Astrocyte of the spinal cord (primary cell): ENCODE measurements at regions not wholly inside any gene's neighbourhood (a gene's known extent, or its start where the extent isn't known, plus 50 kb on each side); places are given as distances from the start of the nearest gene placed in this dataset.

ENCODE experiments used
- DNase-seq: peaks from one replicate; pipeline ENCODE4 v3.0.0; 2011; ENCODE audit warnings: low read depth, low spot score
- H3K4me3 ChIP-seq: 2 replicates; pipeline ENCODE4 v1.5.1; 2011; ENCODE audit warnings: low read depth, mild to moderate bottlenecking, low read length, moderate library complexity
- in situ Hi-C: cut with HindIII; loops from 2 replicates; pipeline ENCODE4 v1.10.0; 2017; ENCODE audit warnings: low sequenced_read_pairs
- TF ChIP-seq, protein P1 (sequence below): IDR thresholded peaks from 2 replicates; pipeline ENCODE4 v1.5.1; 2012; ENCODE audit warnings: low read depth, mild to moderate bottlenecking, low read length, inconsistent platforms

GRCh38 chr6:164528539-164528938, 780.9 kb downstream of the C6orf118 start:
- H3K4me3 ChIP-seq = no peak overlapping the region
- TF ChIP-seq, protein P1, sequence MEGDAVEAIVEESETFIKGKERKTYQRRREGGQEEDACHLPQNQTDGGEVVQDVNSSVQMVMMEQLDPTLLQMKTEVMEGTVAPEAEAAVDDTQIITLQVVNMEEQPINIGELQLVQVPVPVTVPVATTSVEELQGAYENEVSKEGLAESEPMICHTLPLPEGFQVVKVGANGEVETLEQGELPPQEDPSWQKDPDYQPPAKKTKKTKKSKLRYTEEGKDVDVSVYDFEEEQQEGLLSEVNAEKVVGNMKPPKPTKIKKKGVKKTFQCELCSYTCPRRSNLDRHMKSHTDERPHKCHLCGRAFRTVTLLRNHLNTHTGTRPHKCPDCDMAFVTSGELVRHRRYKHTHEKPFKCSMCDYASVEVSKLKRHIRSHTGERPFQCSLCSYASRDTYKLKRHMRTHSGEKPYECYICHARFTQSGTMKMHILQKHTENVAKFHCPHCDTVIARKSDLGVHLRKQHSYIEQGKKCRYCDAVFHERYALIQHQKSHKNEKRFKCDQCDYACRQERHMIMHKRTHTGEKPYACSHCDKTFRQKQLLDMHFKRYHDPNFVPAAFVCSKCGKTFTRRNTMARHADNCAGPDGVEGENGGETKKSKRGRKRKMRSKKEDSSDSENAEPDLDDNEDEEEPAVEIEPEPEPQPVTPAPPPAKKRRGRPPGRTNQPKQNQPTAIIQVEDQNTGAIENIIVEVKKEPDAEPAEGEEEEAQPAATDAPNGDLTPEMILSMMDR = no peak
- DNase-seq = no peak
- in situ Hi-C loops = no loop called here

- in situ Hi-C loops = no loop called here
- DNase-seq = no peak
- TF ChIP-seq, protein P1 = no peak
- no peak overlapping the region for H3K4me3 ChIP-seq
Measured at GRCh38 chr6:164523087-164523654, 786.2 kb downstream of the C6orf118 start.

GRCh38 chr6:164520916-164521315, 788.5 kb downstream of the C6orf118 start:
- in situ Hi-C loops = no loop called here
- H3K4me3 ChIP-seq = no peak overlapping the region
- DNase-seq = no peak
- TF ChIP-seq, protein P1 = no peak

- in situ Hi-C loops = no loop called here
- DNase-seq = no peak
- TF ChIP-seq, protein P1 = no peak
- no peak overlapping the region for H3K4me3 ChIP-seq
Measured at GRCh38 chr6:164507206-164507940, 802.0 kb downstream of the C6orf118 start.

GRCh38 chr6:164505425-164505824, 804.0 kb downstream of the C6orf118 start:
- in situ Hi-C loops = no loop called here

GRCh38 chr6:164502833-164503232, 806.6 kb downstream of the C6orf118 start:
- TF ChIP-seq, protein P1 = no peak
- DNase-seq = no peak
- no peak overlapping the region for H3K4me3 ChIP-seq
- in situ Hi-C loops = no loop called here

More at GRCh38 chr6:164505425-164505824, 804.0 kb downstream of the C6orf118 start:
- DNase-seq = no peak
- TF ChIP-seq, protein P1 = no peak
- H3K4me3 ChIP-seq = no peak overlapping the region
